Adipocyte (in vitro differentiated cells): ENCODE measurements at regions not wholly inside any gene's neighbourhood (a gene's known extent, or its start where the extent isn't known, plus 50 kb on each side); places are given as distances from the start of the nearest gene placed in this dataset.
"Not testable (repeated sequence)": the region's sequence is repeated elsewhere in the genome, so short reads cannot be mapped to it uniquely, and the experiment has no call there.

Experiments used
- DNase-seq: peaks from one replicate; pipeline ENCODE4 v3.0.0-alpha.2; 2015; ENCODE audit warnings: low read depth
- H3K27me3 ChIP-seq: replicated peaks from 2 replicates; pipeline ENCODE4 v1.7.0; 2013; ENCODE audit warnings: mild to moderate bottlenecking, low read length, moderate library complexity; ENCODE audit not compliant: control insufficient read depth, insufficient read depth
- H3K36me3 ChIP-seq: 2 replicates; pipeline ENCODE4 v1.7.0; 2013; ENCODE audit warnings: low read length, mild to moderate bottlenecking, moderate library complexity; ENCODE audit not compliant: control insufficient read depth, insufficient read depth, severe bottlenecking
- H3K4me1 ChIP-seq: 2 replicates; pipeline ENCODE4 v1.7.0; 2013; ENCODE audit warnings: mild to moderate bottlenecking, low read length, moderate library complexity; ENCODE audit not compliant: control insufficient read depth, insufficient read depth
- H3K4me3 ChIP-seq: 2 replicates; pipeline ENCODE4 v1.7.0; 2013; ENCODE audit warnings: mild to moderate bottlenecking, low read length, moderate library complexity
- H3K9ac ChIP-seq: 2 replicates; pipeline ENCODE4 v1.7.0; 2013; ENCODE audit warnings: mild to moderate bottlenecking, low read length, moderate library complexity
- H3K9me3 ChIP-seq: 2 replicates; pipeline ENCODE4 v1.7.0; 2013; ENCODE audit warnings: mild to moderate bottlenecking, low read length, moderate library complexity; ENCODE audit not compliant: control insufficient read depth

- H3K4me1 ChIP-seq = peaks cover 16% of the 10 kb centered on the region
- no peak for DNase-seq
- H3K4me3 ChIP-seq = no peak overlapping the region
- no peaks in the 10 kb centered on the region for H3K9me3 ChIP-seq
- H3K9ac ChIP-seq = no peak overlapping the region
- H3K27me3 ChIP-seq = peaks cover 18% of the 10 kb centered on the region
- no peaks in the 10 kb centered on the region for H3K36me3 ChIP-seq
These were observed 253.8 kb downstream of the FAM72C start for GRCh38 chr1:143718021-143718420.

DNA sequence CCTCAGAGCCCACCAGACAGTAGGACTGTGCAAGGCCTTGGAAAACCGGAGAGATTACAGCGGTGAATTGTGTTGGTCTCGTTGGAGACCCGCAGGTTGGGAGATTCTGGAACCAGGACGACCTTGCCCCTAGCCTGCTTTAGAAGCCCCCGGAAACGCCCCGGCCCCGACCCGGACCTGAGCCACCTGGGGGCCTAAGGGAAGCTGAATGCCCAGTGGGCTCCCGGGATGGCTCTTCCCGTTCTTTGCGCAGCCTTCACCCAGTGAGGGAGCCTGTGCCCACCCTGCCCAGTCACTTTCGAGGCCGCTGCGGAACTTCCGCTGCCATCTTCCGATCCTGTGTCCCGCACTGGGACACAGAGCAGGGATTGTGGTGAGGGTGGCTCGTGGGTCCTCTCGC, 254.4 kb downstream of the FAM72C start:
- H3K9me3 ChIP-seq = no peaks in the 10 kb centered on the region
- no peak overlapping the region for H3K9ac ChIP-seq
- peaks cover 16% of the 10 kb centered on the region for H3K4me1 ChIP-seq
- H3K36me3 ChIP-seq = no peaks in the 10 kb centered on the region
- DNase-seq = no peak
- H3K27me3 ChIP-seq = peaks cover 18% of the 10 kb centered on the region
- H3K4me3 ChIP-seq = no peak overlapping the region

GRCh38 chr1:143714913-143715312, 256.9 kb downstream of the FAM72C start:
- DNase-seq, H3K36me3 ChIP-seq, H3K9ac ChIP-seq: not testable (repeated sequence)

DNA sequence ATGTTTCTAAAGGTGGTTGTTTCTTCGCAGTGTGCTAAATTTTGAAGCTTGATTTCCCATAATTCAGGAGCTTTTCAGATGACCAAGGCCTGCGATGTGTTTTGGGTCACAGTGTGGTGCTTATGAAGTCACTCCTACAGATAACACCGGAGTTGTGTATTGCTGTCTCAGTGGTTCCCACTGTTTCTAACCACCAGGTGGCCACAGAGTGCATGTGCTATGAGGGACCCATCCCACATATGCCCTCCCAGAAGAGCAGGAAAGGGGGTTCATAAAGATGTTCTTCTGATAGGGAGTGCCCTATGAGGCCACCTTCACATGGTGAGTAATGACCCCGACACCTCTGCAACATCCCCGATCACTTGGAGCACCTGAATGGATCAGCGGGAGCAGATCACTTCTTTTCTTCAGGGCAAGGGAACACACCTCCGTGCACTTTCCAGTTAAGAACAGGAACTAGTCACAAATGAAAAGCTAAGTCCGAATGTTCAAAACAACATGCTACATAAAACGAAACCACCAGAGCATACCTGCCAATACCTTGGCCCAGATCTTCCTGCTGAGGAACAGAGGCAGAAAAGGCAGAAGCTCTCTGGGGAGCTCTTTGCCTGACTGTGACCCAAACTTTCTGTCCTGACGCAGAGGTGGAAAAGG, 262.1 kb downstream of the FAM72C start:
- not testable (repeated sequence) for H3K9ac ChIP-seq, H3K9me3 ChIP-seq, H3K4me1 ChIP-seq, H3K36me3 ChIP-seq, H3K4me3 ChIP-seq
- H3K27me3 ChIP-seq = peaks cover 27% of the 10 kb centered on the region
- peak; percentile 15 for DNase-seq

More at GRCh38 chr1:143714913-143715312, 256.9 kb downstream of the FAM72C start:
- H3K27me3 ChIP-seq = peaks cover 25% of the 10 kb centered on the region
- H3K4me1 ChIP-seq, H3K4me3 ChIP-seq, H3K9me3 ChIP-seq: not testable (repeated sequence)

DNA sequence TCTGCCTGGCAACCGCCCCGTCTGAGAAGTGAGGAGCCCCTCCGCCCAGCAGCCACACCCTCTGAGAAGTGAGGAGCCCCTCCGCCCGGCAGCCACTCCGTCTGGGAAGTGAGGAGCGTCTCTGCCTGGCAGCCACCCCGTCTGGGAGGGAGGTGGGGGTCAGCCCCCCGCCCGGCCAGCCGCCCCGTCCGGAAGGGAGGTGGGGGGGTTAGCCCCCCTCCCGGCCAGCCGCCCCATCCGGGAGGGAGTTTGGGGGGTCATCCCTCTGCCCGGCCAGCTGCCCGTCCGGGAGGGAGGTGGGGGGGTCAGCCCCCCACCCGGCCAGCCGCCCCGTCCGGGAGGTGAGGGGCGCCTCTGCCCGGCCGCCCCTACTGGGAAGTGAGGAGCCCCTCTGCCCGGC, 269.0 kb downstream of the FAM72C start:
- H3K9me3 ChIP-seq, H3K4me3 ChIP-seq, DNase-seq, H3K36me3 ChIP-seq, H3K9ac ChIP-seq, H3K4me1 ChIP-seq: not testable (repeated sequence)
- H3K27me3 ChIP-seq = peaks cover 46% of the 10 kb centered on the region

DNA sequence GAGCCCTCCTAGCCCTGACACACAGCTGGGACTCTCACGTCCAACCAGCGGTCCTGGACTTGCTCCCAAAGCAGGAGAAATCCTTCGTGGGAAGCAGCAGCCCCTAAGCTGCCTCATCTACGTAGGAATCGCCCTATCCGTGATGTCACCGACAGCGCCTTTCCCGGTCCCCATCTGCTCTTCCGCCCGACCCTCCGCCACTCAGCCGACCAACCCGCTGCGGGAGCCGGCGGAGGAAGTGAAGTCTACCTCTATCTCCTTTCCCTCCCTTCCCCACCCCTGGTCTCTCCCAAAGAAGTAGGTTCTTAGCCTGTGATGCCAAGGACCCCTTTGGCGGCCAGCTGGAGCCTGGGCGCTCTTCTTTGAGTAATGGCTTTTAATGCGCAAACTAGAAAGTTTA, 272.1 kb downstream of the FAM72C start:
- peaks cover 55% of the 10 kb centered on the region for H3K27me3 ChIP-seq
- no peaks in the 10 kb centered on the region for H3K9me3 ChIP-seq
- no peak overlapping the region for H3K4me3 ChIP-seq
- no peak for DNase-seq
- no peak overlapping the region for H3K9ac ChIP-seq
- no peaks in the 10 kb centered on the region for H3K36me3 ChIP-seq
- peaks cover 3% of the 10 kb centered on the region for H3K4me1 ChIP-seq

- Histone ChIP-seq H3K36me3 (no peaks in the 10 kb centered on the region), H3K9me3 (no peaks in the 10 kb centered on the region), H3K27me3 (peaks cover 59% of the 10 kb centered on the region), H3K9ac (no peak overlapping the region), H3K4me3 (peak overlapping the region; percentile 28), H3K4me1 (peaks cover 3% of the 10 kb centered on the region)
- no peak for DNase-seq
These were observed 272.7 kb downstream of the FAM72C start for GRCh38 chr1:143699115-143699514.

DNA sequence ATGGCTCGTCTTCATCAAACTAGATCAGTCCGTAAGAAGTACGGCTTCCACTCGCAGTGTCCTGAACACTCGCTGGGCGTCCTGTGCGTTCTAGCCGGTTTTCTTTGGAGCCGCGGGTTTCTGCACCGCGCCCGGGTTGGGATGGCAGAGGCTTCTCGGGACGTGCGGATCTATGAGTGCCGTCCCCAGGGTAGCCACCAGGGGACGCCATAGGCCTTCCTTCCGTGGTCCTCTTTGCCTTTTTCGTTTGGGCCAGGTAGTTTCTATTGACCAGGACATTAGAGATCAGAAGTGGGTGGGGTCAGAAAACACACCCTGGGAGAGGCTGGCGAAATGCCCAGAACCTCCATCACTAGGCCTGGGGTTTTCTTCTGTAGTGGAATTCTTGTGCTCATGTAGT, 273.8 kb downstream of the FAM72C start:
- peak; percentile 6 for DNase-seq
- Histone ChIP-seq H3K9ac (no peak overlapping the region), H3K9me3 (no peaks in the 10 kb centered on the region), H3K27me3 (peaks cover 65% of the 10 kb centered on the region), H3K36me3 (no peaks in the 10 kb centered on the region), H3K4me3 (peak overlapping the region; percentile 50), H3K4me1 (peaks cover 3% of the 10 kb centered on the region)

- no peak for DNase-seq
- Histone ChIP-seq H3K36me3 (no peaks in the 10 kb centered on the region), H3K4me3 (no peak overlapping the region), H3K4me1 (peaks cover 1% of the 10 kb centered on the region), H3K9me3 (no peaks in the 10 kb centered on the region), H3K27me3 (peaks cover 43% of the 10 kb centered on the region), H3K9ac (no peak overlapping the region)
These were observed 277.7 kb downstream of the FAM72C start for GRCh38 chr1:143694085-143694484.

DNA sequence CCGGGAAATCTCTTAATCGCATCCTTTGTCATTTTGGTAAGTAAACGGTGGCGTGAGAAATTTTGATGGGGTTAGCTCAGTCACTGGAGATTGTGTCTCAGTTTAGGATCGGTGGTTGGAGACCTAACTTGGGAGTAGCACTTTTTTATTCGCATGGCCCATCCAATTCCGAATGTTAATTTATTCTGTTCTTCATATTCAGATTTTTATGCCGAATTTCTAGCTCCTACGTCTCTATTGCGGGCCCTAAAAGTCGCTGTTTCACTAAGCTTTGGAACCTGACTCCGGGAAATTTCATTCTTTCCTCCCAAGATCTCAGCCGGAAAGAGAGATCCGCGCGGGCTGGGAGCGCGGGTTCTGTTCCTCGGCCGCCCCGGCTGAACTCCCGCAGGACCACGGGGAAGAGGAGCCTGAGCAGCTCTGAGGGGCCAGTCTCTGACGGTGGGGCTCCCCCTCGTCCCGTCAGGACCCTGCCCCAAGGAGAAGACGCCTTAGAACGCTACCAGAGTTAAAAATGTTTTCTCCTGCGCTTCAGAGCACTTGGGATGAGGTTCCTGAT, 279.7 kb downstream of the FAM72C start:
- Histone ChIP-seq H3K9ac (no peak overlapping the region), H3K4me1 (no peaks in the 10 kb centered on the region), H3K27me3 (peaks cover 23% of the 10 kb centered on the region), H3K9me3 (no peaks in the 10 kb centered on the region), H3K4me3 (peak overlapping the region; percentile 61), H3K36me3 (no peaks in the 10 kb centered on the region)
- no peak for DNase-seq

- H3K9ac ChIP-seq = no peak overlapping the region
- DNase-seq = peak; percentile 3
- no peaks in the 10 kb centered on the region for H3K36me3 ChIP-seq
- H3K4me1 ChIP-seq = no peaks in the 10 kb centered on the region
- H3K9me3 ChIP-seq = no peaks in the 10 kb centered on the region
- peak overlapping the region; percentile 61 for H3K4me3 ChIP-seq
- peaks cover 19% of the 10 kb centered on the region for H3K27me3 ChIP-seq
These were observed 280.3 kb downstream of the FAM72C start for GRCh38 chr1:143691400-143691891.

- no peak overlapping the region for H3K4me3 ChIP-seq
- no peak overlapping the region for H3K9ac ChIP-seq
- H3K27me3 ChIP-seq = peaks cover 18% of the 10 kb centered on the region
- DNase-seq = no peak
- H3K36me3 ChIP-seq = no peaks in the 10 kb centered on the region
- no peaks in the 10 kb centered on the region for H3K9me3 ChIP-seq
- no peaks in the 10 kb centered on the region for H3K4me1 ChIP-seq
These were observed 282.0 kb downstream of the FAM72C start for GRCh38 chr1:143689781-143690180.
